SK-N-SH treated with all-trans-retinoic acid at 6 μM for 48 hours (cell line): ENCODE measurements at regions not wholly inside any gene's neighbourhood (a gene's known extent, or its start where the extent isn't known, plus 50 kb on each side); places are given as distances from the start of the nearest gene placed in this dataset.

ENCODE experiments used
- ATAC-seq: fragments of 200-7000 bp; cut with Tn5 transposase; 3 replicates; pipeline ENCODE4 v1.9.1; 2020; ENCODE audit warnings: mild to moderate bottlenecking, moderate library complexity
- ARNTL ChIP-seq: fragments of 450-650 bp; formaldehyde crosslinking; IDR thresholded peaks from 2 replicates; pipeline ENCODE4 v1.5.0; 2020; ENCODE audit warnings: low read depth, mild to moderate bottlenecking, moderate library complexity, borderline replicate concordance
- BACH2 ChIP-seq: fragments of 250-450 bp; sonication (Bioruptor Pico); IDR thresholded peaks from 2 replicates; pipeline ENCODE4 v1.9.0; 2021; ENCODE audit warnings: mild to moderate bottlenecking, borderline replicate concordance
- CSDC2 ChIP-seq: fragments of 250-450 bp; sonication (Bioruptor Pico); IDR thresholded peaks from 2 replicates; pipeline ENCODE4 v1.5.0; 2020; ENCODE audit warnings: mild to moderate bottlenecking, moderate library complexity
- CSRNP3 ChIP-seq: fragments of 250-450 bp; sonication (Bioruptor Pico); IDR thresholded peaks from 2 replicates; pipeline ENCODE4 v1.5.1; 2021; ENCODE audit warnings: mild to moderate bottlenecking, moderate library complexity
- ESRRG ChIP-seq: fragments of 250-450 bp; sonication (Bioruptor Pico); IDR thresholded peaks from 2 replicates; pipeline ENCODE4 v1.6.1; 2021; ENCODE audit warnings: mild to moderate bottlenecking
- ISL1 ChIP-seq: fragments of 250-450 bp; sonication (Bioruptor Pico); IDR thresholded peaks from 2 replicates; pipeline ENCODE4 v2.1.2; 2022; ENCODE audit warnings: mild to moderate bottlenecking, moderate library complexity
- PPARA ChIP-seq: fragments of 250-450 bp; sonication (Bioruptor Pico); IDR thresholded peaks from 2 replicates; pipeline ENCODE4 v1.5.0; 2020; ENCODE audit warnings: mild to moderate bottlenecking, borderline replicate concordance
- RARB ChIP-seq: fragments of 250-450 bp; sonication (Bioruptor Pico); IDR thresholded peaks from 2 replicates; pipeline ENCODE4 v1.8.0; 2021; ENCODE audit warnings: mild to moderate bottlenecking, moderate library complexity
- SNAI2 ChIP-seq: fragments of 250-450 bp; sonication (Bioruptor Pico); IDR thresholded peaks from 2 replicates; pipeline ENCODE4 v1.5.0; 2020; ENCODE audit warnings: mild to moderate bottlenecking, moderate library complexity
- TCF4 ChIP-seq: fragments of 250-450 bp; sonication (Bioruptor Pico); IDR thresholded peaks from 2 replicates; pipeline ENCODE4 v1.8.0; 2021; ENCODE audit warnings: mild to moderate bottlenecking, moderate library complexity, borderline replicate concordance
- TOX ChIP-seq: fragments of 250-450 bp; sonication (Bioruptor Pico); IDR thresholded peaks from 2 replicates; pipeline ENCODE4 v1.8.0; 2021; ENCODE audit warnings: mild to moderate bottlenecking, moderate library complexity, borderline replicate concordance
- TSHZ2 ChIP-seq: fragments of 250-450 bp; sonication (Bioruptor Pico); IDR thresholded peaks from 2 replicates; pipeline ENCODE4 v1.5.0; 2020; ENCODE audit warnings: mild to moderate bottlenecking, moderate library complexity
- ZC3H10 ChIP-seq: fragments of 250-450 bp; sonication (Bioruptor Pico); IDR thresholded peaks from 2 replicates; pipeline ENCODE4 v1.5.1; 2021; ENCODE audit warnings: mild to moderate bottlenecking, moderate library complexity
- ZFP3 ChIP-seq: fragments of 250-450 bp; sonication (Bioruptor Pico); IDR thresholded peaks from 2 replicates; pipeline ENCODE4 v1.5.0; 2020; ENCODE audit warnings: mild to moderate bottlenecking, moderate library complexity
- ZFP30 ChIP-seq: fragments of 450-650 bp; formaldehyde crosslinking; IDR thresholded peaks from 2 replicates; pipeline ENCODE4 v1.5.0; 2022; ENCODE audit warnings: mild to moderate bottlenecking, moderate library complexity
- ZNF70 ChIP-seq: fragments of 450-650 bp; formaldehyde crosslinking; IDR thresholded peaks from 2 replicates; pipeline ENCODE4 v1.5.0; 2020; ENCODE audit warnings: mild to moderate bottlenecking, moderate library complexity
- ZNF8 ChIP-seq: fragments of 450-650 bp; formaldehyde crosslinking; IDR thresholded peaks from 2 replicates; pipeline ENCODE4 v1.5.0; 2020; ENCODE audit warnings: mild to moderate bottlenecking, moderate library complexity
- TF ChIP-seq, protein P1 (sequence below): fragments of 250-450 bp; sonication (Bioruptor Pico); IDR thresholded peaks from 2 replicates; pipeline ENCODE4 v1.5.1; 2020; ENCODE audit warnings: low read depth, mild to moderate bottlenecking, moderate library complexity
- TF ChIP-seq, protein P2 (sequence below): fragments of 250-450 bp; sonication (Bioruptor Pico); IDR thresholded peaks from 2 replicates; pipeline ENCODE4 v1.8.0; 2020; ENCODE audit warnings: mild to moderate bottlenecking, moderate library complexity, borderline replicate concordance
- TF ChIP-seq, protein P3 (sequence below): fragments of 250-450 bp; sonication (Bioruptor Pico); IDR thresholded peaks from 2 replicates; pipeline ENCODE4 v1.8.0; 2021; ENCODE audit warnings: low read depth, mild to moderate bottlenecking, moderate library complexity, borderline replicate concordance

- ATAC-seq: no peak
- no peak for TF ChIP-seq ZFP30 (CRISPR knock-in tag)
- TF ChIP-seq ESRRG: no peak
- TF ChIP-seq, protein P1, sequence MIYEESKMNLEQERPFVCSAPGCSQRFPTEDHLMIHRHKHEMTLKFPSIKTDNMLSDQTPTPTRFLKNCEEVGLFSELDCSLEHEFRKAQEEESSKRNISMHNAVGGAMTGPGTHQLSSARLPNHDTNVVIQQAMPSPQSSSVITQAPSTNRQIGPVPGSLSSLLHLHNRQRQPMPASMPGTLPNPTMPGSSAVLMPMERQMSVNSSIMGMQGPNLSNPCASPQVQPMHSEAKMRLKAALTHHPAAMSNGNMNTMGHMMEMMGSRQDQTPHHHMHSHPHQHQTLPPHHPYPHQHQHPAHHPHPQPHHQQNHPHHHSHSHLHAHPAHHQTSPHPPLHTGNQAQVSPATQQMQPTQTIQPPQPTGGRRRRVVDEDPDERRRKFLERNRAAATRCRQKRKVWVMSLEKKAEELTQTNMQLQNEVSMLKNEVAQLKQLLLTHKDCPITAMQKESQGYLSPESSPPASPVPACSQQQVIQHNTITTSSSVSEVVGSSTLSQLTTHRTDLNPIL (CRISPR knock-in tag): no peak
- TF ChIP-seq BACH2 (CRISPR knock-in tag): no peak
- TF ChIP-seq SNAI2 (CRISPR knock-in tag): no peak
- TF ChIP-seq ZC3H10 (CRISPR knock-in tag): no peak
- no peak for TF ChIP-seq TOX
- no peak for TF ChIP-seq ZFP3 (CRISPR knock-in tag)
- no peak for TF ChIP-seq TSHZ2 (CRISPR knock-in tag)
- TF ChIP-seq ARNTL: no peak
- no peak for TF ChIP-seq RARB
- TF ChIP-seq TCF4 (CRISPR knock-in tag): no peak
- TF ChIP-seq, protein P2, sequence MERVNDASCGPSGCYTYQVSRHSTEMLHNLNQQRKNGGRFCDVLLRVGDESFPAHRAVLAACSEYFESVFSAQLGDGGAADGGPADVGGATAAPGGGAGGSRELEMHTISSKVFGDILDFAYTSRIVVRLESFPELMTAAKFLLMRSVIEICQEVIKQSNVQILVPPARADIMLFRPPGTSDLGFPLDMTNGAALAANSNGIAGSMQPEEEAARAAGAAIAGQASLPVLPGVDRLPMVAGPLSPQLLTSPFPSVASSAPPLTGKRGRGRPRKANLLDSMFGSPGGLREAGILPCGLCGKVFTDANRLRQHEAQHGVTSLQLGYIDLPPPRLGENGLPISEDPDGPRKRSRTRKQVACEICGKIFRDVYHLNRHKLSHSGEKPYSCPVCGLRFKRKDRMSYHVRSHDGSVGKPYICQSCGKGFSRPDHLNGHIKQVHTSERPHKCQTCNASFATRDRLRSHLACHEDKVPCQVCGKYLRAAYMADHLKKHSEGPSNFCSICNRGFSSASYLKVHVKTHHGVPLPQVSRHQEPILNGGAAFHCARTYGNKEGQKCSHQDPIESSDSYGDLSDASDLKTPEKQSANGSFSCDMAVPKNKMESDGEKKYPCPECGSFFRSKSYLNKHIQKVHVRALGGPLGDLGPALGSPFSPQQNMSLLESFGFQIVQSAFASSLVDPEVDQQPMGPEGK (CRISPR knock-in tag): no peak
- no peak for TF ChIP-seq ZNF8
- TF ChIP-seq CSDC2 (CRISPR knock-in tag): no peak
These were observed 222.8 kb downstream of the NDFIP2 start for GRCh38 chr13:79703772-79704171.

DNA sequence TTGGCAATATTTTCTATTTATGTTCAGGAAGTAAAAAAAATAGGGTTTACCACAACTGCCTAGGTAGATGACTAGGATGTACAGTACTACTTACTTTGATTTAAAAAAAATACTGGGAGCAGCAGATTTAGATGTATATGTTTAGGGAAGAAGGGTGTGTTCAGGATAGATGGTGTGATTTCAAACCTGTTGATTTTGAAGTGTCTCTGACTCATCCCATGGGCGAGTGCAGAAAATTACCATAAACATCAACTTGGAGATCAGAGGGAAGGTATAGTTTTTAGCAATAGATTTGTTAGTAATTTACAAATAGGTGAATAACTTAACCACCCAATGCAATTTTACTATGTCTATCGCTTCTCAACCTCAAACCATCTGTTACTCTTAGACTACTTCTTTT lies 214.8 kb downstream of the NDFIP2 start:
- no peak for ATAC-seq

More for the DNA sequence above, 214.8 kb downstream of the NDFIP2 start:
- no peak for TF ChIP-seq RARB
- no peak for TF ChIP-seq PPARA (CRISPR knock-in tag)
- no peak for TF ChIP-seq TCF4 (CRISPR knock-in tag)
- TF ChIP-seq ESRRG: no peak
- TF ChIP-seq ZNF70 (CRISPR knock-in tag): no peak
- no peak for TF ChIP-seq CSDC2 (CRISPR knock-in tag)
- TF ChIP-seq TSHZ2 (CRISPR knock-in tag): no peak
- no peak for TF ChIP-seq ARNTL
- TF ChIP-seq CSRNP3 (CRISPR knock-in tag): no peak
- TF ChIP-seq TOX: no peak
- no peak for TF ChIP-seq ZFP3 (CRISPR knock-in tag)
- no peak for TF ChIP-seq ISL1 (CRISPR knock-in tag)
- TF ChIP-seq ZC3H10 (CRISPR knock-in tag): no peak
- no peak for TF ChIP-seq ZFP30 (CRISPR knock-in tag)
- TF ChIP-seq, protein P3, sequence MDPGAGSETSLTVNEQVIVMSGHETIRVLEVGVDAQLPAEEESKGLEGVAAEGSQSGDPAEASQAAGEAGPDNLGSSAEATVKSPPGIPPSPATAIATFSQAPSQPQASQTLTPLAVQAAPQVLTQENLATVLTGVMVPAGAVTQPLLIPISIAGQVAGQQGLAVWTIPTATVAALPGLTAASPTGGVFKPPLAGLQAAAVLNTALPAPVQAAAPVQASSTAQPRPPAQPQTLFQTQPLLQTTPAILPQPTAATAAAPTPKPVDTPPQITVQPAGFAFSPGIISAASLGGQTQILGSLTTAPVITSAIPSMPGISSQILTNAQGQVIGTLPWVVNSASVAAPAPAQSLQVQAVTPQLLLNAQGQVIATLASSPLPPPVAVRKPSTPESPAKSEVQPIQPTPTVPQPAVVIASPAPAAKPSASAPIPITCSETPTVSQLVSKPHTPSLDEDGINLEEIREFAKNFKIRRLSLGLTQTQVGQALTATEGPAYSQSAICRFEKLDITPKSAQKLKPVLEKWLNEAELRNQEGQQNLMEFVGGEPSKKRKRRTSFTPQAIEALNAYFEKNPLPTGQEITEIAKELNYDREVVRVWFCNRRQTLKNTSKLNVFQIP: no peak
- TF ChIP-seq ZNF8: no peak
